ENCODE measurements at regions not wholly inside any gene's neighbourhood (a gene's known extent, or its start where the extent isn't known, plus 50 kb on each side); places are given as distances from the start of the nearest gene placed in this dataset.
"Not testable (repeated sequence)": the region's sequence is repeated elsewhere in the genome, so short reads cannot be mapped to it uniquely, and the experiment has no call there.

DNA sequence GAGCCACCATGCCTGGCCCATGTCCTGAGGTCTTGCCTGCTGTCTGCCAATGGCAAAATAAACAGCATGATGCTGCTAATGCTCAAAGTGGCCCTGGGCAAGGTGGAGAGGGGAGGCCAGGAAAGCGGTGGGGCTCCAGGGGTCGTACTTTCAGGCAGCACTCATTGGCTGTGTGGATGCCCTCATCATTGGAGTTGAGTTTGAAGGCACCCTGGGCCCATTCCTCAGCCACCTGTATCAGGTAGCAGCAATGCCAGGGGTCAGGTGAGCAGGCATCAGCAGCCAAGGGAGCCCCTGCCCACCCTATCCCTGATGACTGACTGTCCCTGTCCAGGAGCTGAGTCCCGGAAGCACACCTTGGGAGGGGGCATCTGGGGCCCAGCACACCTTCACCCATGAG is 902.5 kb upstream of the ZNF722 start:
- Histone ChIP-seq H3K4me3 (no peak overlapping the region), H3K9me3 (peaks cover 5 to 9% of the 10 kb centered on the region in 2 donors), H3K27ac (no peak overlapping the region), H3K27me3 (no peaks in the 10 kb centered on the region), H3K4me1 (no peaks in the 10 kb centered on the region), H3K36me3 (no peaks in the 10 kb centered on the region)
- intact Hi-C loops (cut with DNase I; ENCODE audit: low total_unique reads) = no loop called here
- WGBS, 2 donors (ENCODE audit: low coverage in 1 of 2) = 61% methylated on average over 3 of the region's 3 CpGs; no CpG with 5 or more reads in 1 of the 2 donors
- no peak for DNase-seq
- no peak for TF ChIP-seq POLR2A (IDR thresholded peaks at IDR 0.05)
- no peak for TF ChIP-seq POLR2AphosphoS5 (IDR thresholded peaks at IDR 0.05)
- no peak for TF ChIP-seq EP300 (IDR thresholded peaks at IDR 0.05; ENCODE audit: low read depth)
- TF ChIP-seq, protein P1, sequence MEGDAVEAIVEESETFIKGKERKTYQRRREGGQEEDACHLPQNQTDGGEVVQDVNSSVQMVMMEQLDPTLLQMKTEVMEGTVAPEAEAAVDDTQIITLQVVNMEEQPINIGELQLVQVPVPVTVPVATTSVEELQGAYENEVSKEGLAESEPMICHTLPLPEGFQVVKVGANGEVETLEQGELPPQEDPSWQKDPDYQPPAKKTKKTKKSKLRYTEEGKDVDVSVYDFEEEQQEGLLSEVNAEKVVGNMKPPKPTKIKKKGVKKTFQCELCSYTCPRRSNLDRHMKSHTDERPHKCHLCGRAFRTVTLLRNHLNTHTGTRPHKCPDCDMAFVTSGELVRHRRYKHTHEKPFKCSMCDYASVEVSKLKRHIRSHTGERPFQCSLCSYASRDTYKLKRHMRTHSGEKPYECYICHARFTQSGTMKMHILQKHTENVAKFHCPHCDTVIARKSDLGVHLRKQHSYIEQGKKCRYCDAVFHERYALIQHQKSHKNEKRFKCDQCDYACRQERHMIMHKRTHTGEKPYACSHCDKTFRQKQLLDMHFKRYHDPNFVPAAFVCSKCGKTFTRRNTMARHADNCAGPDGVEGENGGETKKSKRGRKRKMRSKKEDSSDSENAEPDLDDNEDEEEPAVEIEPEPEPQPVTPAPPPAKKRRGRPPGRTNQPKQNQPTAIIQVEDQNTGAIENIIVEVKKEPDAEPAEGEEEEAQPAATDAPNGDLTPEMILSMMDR (IDR thresholded peaks at IDR 0.05) = no peak
- in situ Hi-C loops (cut with MboI; ENCODE audit: low pct_ligation_motif_present in 1 of 4, low pct_unique_long_range_greater_than_20kb in 1 of 4, low sequenced_read_pairs in 3 of 4) = no loop called here

GRCh38 chr7:63104666-63105065 is 894.0 kb upstream of the ZNF722 start:
- H3K27me3 ChIP-seq = no peaks in the 10 kb centered on the region
- H3K4me3 ChIP-seq = no peak overlapping the region
- H3K36me3 ChIP-seq = no peaks in the 10 kb centered on the region
- DNase-seq = no peak
- TF ChIP-seq POLR2A (IDR thresholded peaks at IDR 0.05) = no peak
- TF ChIP-seq EP300 (IDR thresholded peaks at IDR 0.05; ENCODE audit: low read depth) = no peak
- no peak for TF ChIP-seq POLR2AphosphoS5 (IDR thresholded peaks at IDR 0.05)
- TF ChIP-seq, protein P1 (IDR thresholded peaks at IDR 0.05) = no peak
- peaks cover 0 to 3% of the 10 kb centered on the region in 2 donors for H3K9me3 ChIP-seq
- intact Hi-C loops (cut with DNase I; ENCODE audit: low total_unique reads) = no loop called here
- 72 to 82% methylated on average over 2 to 4 of the region's 4 CpGs for WGBS, 2 donors (ENCODE audit: low coverage in 1 of 2)
- in situ Hi-C loops (cut with MboI; ENCODE audit: low pct_ligation_motif_present in 1 of 4, low pct_unique_long_range_greater_than_20kb in 1 of 4, low sequenced_read_pairs in 3 of 4) = no loop called here
- no peaks in the 10 kb centered on the region for H3K4me1 ChIP-seq
- H3K27ac ChIP-seq = no peak overlapping the region

- H3K27me3 ChIP-seq = no peaks in the 10 kb centered on the region
- WGBS, 2 donors (ENCODE audit: low coverage in 1 of 2) = 50 to 94% methylated on average over 1 to 4 of the region's 4 CpGs
These were observed 892.7 kb upstream of the ZNF722 start for GRCh38 chr7:63105978-63106377.

DNA sequence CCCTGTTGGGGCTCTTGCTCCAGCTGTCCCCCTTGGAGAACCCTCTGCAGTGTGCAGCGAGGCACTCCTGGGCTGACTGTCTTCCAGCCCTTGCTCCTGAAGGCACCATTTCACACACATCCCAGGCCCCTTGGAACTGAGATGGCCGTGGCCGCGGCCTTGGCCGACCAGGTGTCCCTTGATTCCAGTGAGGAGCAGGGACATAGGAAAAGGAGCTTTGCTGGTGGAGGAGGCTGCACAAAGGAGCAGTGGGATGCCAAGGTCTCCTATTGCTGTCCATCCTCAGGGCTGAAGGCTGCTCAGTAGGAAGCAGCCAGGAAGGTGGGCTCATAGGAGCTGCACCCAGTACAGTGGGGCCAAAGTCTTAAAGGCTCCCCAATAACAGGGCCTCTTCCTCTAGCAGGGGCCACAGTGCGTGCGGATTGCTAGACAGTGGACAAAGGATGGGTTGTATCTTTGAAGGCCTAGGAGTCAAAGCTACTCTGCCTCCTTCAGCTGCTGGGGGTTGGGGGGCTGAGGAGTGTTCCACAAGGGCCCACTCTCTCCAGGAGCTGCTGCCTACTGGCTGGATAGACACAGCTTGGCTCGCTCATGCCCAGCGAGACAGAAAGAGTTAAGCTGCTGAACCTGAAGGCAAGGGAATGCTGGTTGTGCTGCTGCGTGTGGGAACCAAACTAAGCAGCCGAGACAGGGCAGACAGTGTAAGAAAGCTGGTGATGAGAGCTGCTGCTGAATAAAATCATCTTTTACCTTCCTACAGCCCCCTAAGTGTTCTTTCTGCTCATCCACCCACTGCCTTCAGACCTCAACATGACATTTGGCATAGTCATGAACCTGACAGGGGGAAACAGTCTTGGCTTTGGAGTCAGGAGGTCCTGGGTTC is 891.9 kb upstream of the ZNF722 start:
- WGBS, 2 donors (ENCODE audit: low coverage in 1 of 2) = 70 to 83% methylated on average over 4 to 9 of the region's 11 CpGs
- no peak for DNase-seq
- Histone ChIP-seq H3K9me3 (peaks cover 0 to 6% of the 10 kb centered on the region in 2 donors), H3K4me1 (no peaks in the 10 kb centered on the region), H3K36me3 (no peaks in the 10 kb centered on the region), H3K27ac (no peak overlapping the region), H3K27me3 (no peaks in the 10 kb centered on the region), H3K4me3 (no peak overlapping the region)
- no peak for TF ChIP-seq POLR2A (IDR thresholded peaks at IDR 0.05)
- TF ChIP-seq EP300 (IDR thresholded peaks at IDR 0.05; ENCODE audit: low read depth) = no peak
- TF ChIP-seq POLR2AphosphoS5 (IDR thresholded peaks at IDR 0.05) = no peak
- TF ChIP-seq, protein P1 (IDR thresholded peaks at IDR 0.05) = no peak
- in situ Hi-C loops (cut with MboI; ENCODE audit: low pct_ligation_motif_present in 1 of 4, low pct_unique_long_range_greater_than_20kb in 1 of 4, low sequenced_read_pairs in 3 of 4) = no loop called here
- intact Hi-C loops (cut with DNase I; ENCODE audit: low total_unique reads) = no loop called here

More at GRCh38 chr7:63105978-63106377, 892.7 kb upstream of the ZNF722 start:
- no peak overlapping the region for H3K27ac ChIP-seq
- intact Hi-C loops (cut with DNase I; ENCODE audit: low total_unique reads) = no loop called here
- DNase-seq = no peak
- in situ Hi-C loops (cut with MboI; ENCODE audit: low pct_ligation_motif_present in 1 of 4, low pct_unique_long_range_greater_than_20kb in 1 of 4, low sequenced_read_pairs in 3 of 4) = no loop called here
- no peaks in the 10 kb centered on the region for H3K4me1 ChIP-seq
- no peaks in the 10 kb centered on the region for H3K36me3 ChIP-seq
- no peak for TF ChIP-seq EP300 (IDR thresholded peaks at IDR 0.05; ENCODE audit: low read depth)
- TF ChIP-seq, protein P1 (IDR thresholded peaks at IDR 0.05) = no peak
- TF ChIP-seq POLR2AphosphoS5 (IDR thresholded peaks at IDR 0.05) = no peak
- H3K9me3 ChIP-seq = peaks cover 0 to 6% of the 10 kb centered on the region in 2 donors
- H3K4me3 ChIP-seq = no peak overlapping the region

GRCh38 chr7:63111511-63111910 is 887.1 kb upstream of the ZNF722 start:
- H3K4me3 ChIP-seq; in situ Hi-C loops (cut with MboI; ENCODE audit: low pct_ligation_motif_present in 1 of 4, low pct_unique_long_range_greater_than_20kb in 1 of 4, low sequenced_read_pairs in 3 of 4); DNase-seq; H3K4me1 ChIP-seq; H3K27ac ChIP-seq; H3K36me3 ChIP-seq; intact Hi-C loops (cut with DNase I; ENCODE audit: low total_unique reads); H3K27me3 ChIP-seq: not testable (repeated sequence)
- H3K9me3 ChIP-seq = peaks cover 3 to 14% of the 10 kb centered on the region in 2 donors
- WGBS, 2 donors (ENCODE audit: low coverage in 1 of 2) = 60 to 74% methylated on average over 1 to 7 of the region's 7 CpGs
